Fibroblast of mammary gland (primary cell): ENCODE measurements at regions not wholly inside any gene's neighbourhood (a gene's known extent, or its start where the extent isn't known, plus 50 kb on each side); places are given as distances from the start of the nearest gene placed in this dataset.
A peak's percentile ranks its signal among the peaks of the same experiment; 100 is the strongest.

Experiments used
- DNase-seq: peaks from one replicate; pipeline ENCODE4 v3.0.0-alpha.2; 2010; ENCODE audit warnings: low read depth
- H3K4me3 ChIP-seq: 2 replicates; pipeline ENCODE4 v1.5.1; 2011; ENCODE audit warnings: low read depth, mild to moderate bottlenecking, low read length, moderate library complexity; ENCODE audit not compliant: control insufficient read depth
- CTCF ChIP-seq: conservative IDR thresholded peaks from 2 replicates; pipeline ENCODE4 v1.5.1; 2011; ENCODE audit warnings: low read depth, low read length, inconsistent platforms; ENCODE audit not compliant: control insufficient read depth, insufficient read depth

DNA sequence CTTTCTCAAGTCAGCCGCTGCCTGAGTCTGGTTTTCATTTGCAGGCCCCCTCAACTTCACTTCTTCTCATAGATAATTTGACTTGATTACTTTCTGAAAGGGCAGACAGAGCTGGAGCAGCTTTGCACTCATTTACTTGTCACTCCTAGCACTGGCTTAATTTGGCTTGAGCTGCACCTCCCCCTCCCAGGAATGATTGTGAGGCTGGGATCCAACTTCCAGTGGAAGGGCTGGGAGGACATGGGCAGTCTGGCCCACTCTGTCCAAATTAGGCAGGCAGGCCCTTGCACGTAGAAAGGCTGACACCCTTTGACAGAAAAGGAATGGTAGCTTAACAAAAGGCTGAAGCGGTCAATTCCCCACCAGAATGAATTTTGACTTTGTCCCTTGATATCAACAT, 453.9 kb downstream of the ETS1 start:
- no peak overlapping the region for H3K4me3 ChIP-seq
- no peak for DNase-seq
- no peak for TF ChIP-seq CTCF

GRCh38 chr11:128130052-128130451, 457.3 kb downstream of the ETS1 start:
- H3K4me3 ChIP-seq: no peak overlapping the region
- no peak for TF ChIP-seq CTCF
- no peak for DNase-seq

DNA sequence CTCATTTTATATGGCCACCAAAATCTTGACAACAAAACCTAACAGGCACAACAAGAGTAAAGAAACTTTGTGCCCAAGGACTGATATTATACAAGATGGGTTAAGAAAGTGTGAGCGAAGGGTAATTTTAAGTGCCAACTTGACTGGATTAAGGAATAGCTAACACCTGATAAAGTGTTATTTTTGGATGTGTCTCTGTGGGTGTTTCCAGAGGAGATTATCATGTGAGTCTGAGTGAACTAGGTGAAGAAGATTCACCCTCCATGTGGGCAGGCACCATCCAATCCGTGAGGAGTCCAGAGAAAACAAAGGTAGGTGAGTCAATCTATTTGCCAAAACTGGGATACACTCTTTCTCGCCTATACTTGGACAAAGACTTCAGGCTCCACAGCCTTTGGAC, 461.6 kb downstream of the ETS1 start:
- TF ChIP-seq CTCF: no peak
- no peak overlapping the region for H3K4me3 ChIP-seq
- no peak for DNase-seq

GRCh38 chr11:128116885-128117284, 470.5 kb downstream of the ETS1 start:
- TF ChIP-seq CTCF: no peak
- peak; percentile 44 for DNase-seq
- H3K4me3 ChIP-seq: no peak overlapping the region

GRCh38 chr11:128116447-128116846, 470.9 kb downstream of the ETS1 start:
- DNase-seq: no peak
- TF ChIP-seq CTCF: no peak
- no peak overlapping the region for H3K4me3 ChIP-seq

GRCh38 chr11:128105950-128106349, 481.4 kb downstream of the ETS1 start:
- DNase-seq: no peak
- H3K4me3 ChIP-seq: no peak overlapping the region
- no peak for TF ChIP-seq CTCF

- no peak overlapping the region for H3K4me3 ChIP-seq
- TF ChIP-seq CTCF: no peak
- DNase-seq: no peak
Observed at GRCh38 chr11:128105511-128105910, 481.8 kb downstream of the ETS1 start.
